ENCODE measurements at regions not wholly inside any gene's neighbourhood (a gene's known extent, or its start where the extent isn't known, plus 50 kb on each side); places are given as distances from the start of the nearest gene placed in this dataset.

GRCh38 chr1:96157101-96157500 is 564.5 kb upstream of the PTBP2 start:
- H3K27ac ChIP-seq = no peak overlapping the region
- H3K4me3 ChIP-seq = no peak overlapping the region
- intact Hi-C loops (cut with DNase I) = no loop called here
- no peak for DNase-seq (ENCODE audit: low spot score in 2 of 2)
- no peak for TF ChIP-seq CTCF (IDR thresholded peaks at IDR 0.05)
- H3K36me3 ChIP-seq = no peaks in the 10 kb centered on the region
- no peaks in the 10 kb centered on the region for H3K27me3 ChIP-seq
- no peaks in the 10 kb centered on the region for H3K4me1 ChIP-seq
- H3K9me3 ChIP-seq = peaks cover 0 to 18% of the 10 kb centered on the region in 2 donors

- H3K9me3 ChIP-seq = peaks cover 0 to 11% of the 10 kb centered on the region in 2 donors
- no peak for TF ChIP-seq CTCF (IDR thresholded peaks at IDR 0.05)
- no peaks in the 10 kb centered on the region for H3K36me3 ChIP-seq
- intact Hi-C loops (cut with DNase I) = no loop called here
- H3K4me1 ChIP-seq = no peaks in the 10 kb centered on the region
- H3K4me3 ChIP-seq = no peak overlapping the region
- DNase-seq (ENCODE audit: low spot score in 2 of 2) = no peak
- no peak overlapping the region for H3K27ac ChIP-seq
- H3K27me3 ChIP-seq = no peaks in the 10 kb centered on the region
Observed at GRCh38 chr1:96159379-96159778, 562.2 kb upstream of the PTBP2 start.

GRCh38 chr1:96164053-96164452 is 557.5 kb upstream of the PTBP2 start:
- no peak for DNase-seq (ENCODE audit: low spot score in 2 of 2)
- intact Hi-C loops (cut with DNase I) = loop anchor here (5.0 kb wide), 1 partner anchor 373 kb away; no protein-coding TSS in a partner anchor

GRCh38 chr1:96178053-96178452 is 543.5 kb upstream of the PTBP2 start:
- Histone ChIP-seq H3K27ac (no peak overlapping the region), H3K4me1 (no peaks in the 10 kb centered on the region), H3K27me3 (no peaks in the 10 kb centered on the region), H3K9me3 (no peaks in the 10 kb centered on the region), H3K36me3 (no peaks in the 10 kb centered on the region), H3K4me3 (no peak overlapping the region)
- intact Hi-C loops (cut with DNase I) = no loop called here
- no peak for DNase-seq (ENCODE audit: low spot score in 2 of 2)
- no peak for TF ChIP-seq CTCF (IDR thresholded peaks at IDR 0.05)

More at GRCh38 chr1:96164053-96164452, 557.5 kb upstream of the PTBP2 start:
- H3K4me3 ChIP-seq = no peak overlapping the region
- no peak for TF ChIP-seq CTCF (IDR thresholded peaks at IDR 0.05)
- H3K27me3 ChIP-seq = no peaks in the 10 kb centered on the region
- H3K4me1 ChIP-seq = no peaks in the 10 kb centered on the region
- H3K36me3 ChIP-seq = no peaks in the 10 kb centered on the region
- no peaks in the 10 kb centered on the region for H3K9me3 ChIP-seq
- H3K27ac ChIP-seq = no peak overlapping the region

GRCh38 chr1:96183485-96183884 is 538.1 kb upstream of the PTBP2 start:
- Histone ChIP-seq H3K4me3 (no peak overlapping the region), H3K36me3 (no peaks in the 10 kb centered on the region), H3K27ac (no peak overlapping the region), H3K9me3 (no peaks in the 10 kb centered on the region), H3K4me1 (peaks cover 0 to 8% of the 10 kb centered on the region in 2 donors), H3K27me3 (no peaks in the 10 kb centered on the region)
- no peak for TF ChIP-seq CTCF (IDR thresholded peaks at IDR 0.05)
- intact Hi-C loops (cut with DNase I) = no loop called here
- no peak for DNase-seq (ENCODE audit: low spot score in 2 of 2)

GRCh38 chr1:96183928-96184327 is 537.7 kb upstream of the PTBP2 start:
- H3K27ac ChIP-seq = no peak overlapping the region
- H3K4me1 ChIP-seq = peaks cover 0 to 8% of the 10 kb centered on the region in 2 donors
- no peak for TF ChIP-seq CTCF (IDR thresholded peaks at IDR 0.05)
- H3K4me3 ChIP-seq = no peak overlapping the region
- H3K9me3 ChIP-seq = no peaks in the 10 kb centered on the region
- no peak for DNase-seq (ENCODE audit: low spot score in 2 of 2)
- no peaks in the 10 kb centered on the region for H3K27me3 ChIP-seq
- intact Hi-C loops (cut with DNase I) = no loop called here
- no peaks in the 10 kb centered on the region for H3K36me3 ChIP-seq
